Stimulated activated CD4-positive, alpha-beta T cell treated with anti-CD3 and anti-CD28 coated beads, Interleukin-15, amount 100 ng/mL, for 24 hours (primary cell): ENCODE measurements at regions not wholly inside any gene's neighbourhood (a gene's known extent, or its start where the extent isn't known, plus 50 kb on each side); places are given as distances from the start of the nearest gene placed in this dataset.

Source experiments
- DNase-seq: peaks from one replicate; pipeline ENCODE4 v3.0.0-alpha.2; 2020

DNA sequence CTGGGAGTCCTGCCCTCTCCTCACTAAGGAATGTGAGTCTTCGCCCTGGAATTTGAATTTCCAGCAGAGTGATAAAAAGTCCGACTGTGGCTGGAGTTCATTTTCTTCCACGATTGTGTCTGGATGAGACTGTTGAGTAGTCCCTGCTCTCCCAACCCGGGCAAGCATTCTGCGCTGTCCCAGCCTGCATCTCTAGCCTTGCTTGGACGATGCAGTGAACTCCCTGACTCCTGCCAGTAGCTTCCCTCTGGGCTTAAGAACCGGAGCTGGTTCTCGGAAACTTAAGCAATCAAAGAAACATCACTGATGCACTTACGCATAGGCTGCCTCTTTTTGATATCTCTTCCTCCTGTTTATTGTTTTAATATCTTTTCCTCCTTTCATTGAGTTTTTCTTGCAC, 116.0 kb upstream of the FZD8 start:
- no peak for DNase-seq

DNA sequence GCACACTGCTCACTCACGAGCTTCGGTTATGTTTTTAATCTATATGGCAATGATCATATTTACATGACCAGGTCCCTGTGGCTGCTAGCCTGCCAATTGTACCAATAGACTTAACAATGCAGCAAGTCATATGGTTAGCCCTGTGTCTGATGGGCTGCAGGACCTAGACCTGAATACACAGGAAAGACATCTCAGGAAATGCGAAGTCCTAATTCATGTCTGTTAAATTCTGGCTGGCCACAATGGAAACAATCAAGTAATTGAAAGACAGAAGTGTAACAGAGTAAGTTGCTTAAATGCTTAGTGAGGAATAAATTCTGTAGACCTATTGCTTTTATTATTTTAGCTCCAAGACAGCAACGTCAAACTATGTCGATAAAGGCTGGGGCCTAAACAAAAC, 112.4 kb upstream of the FZD8 start:
- DNase-seq = no peak

DNA sequence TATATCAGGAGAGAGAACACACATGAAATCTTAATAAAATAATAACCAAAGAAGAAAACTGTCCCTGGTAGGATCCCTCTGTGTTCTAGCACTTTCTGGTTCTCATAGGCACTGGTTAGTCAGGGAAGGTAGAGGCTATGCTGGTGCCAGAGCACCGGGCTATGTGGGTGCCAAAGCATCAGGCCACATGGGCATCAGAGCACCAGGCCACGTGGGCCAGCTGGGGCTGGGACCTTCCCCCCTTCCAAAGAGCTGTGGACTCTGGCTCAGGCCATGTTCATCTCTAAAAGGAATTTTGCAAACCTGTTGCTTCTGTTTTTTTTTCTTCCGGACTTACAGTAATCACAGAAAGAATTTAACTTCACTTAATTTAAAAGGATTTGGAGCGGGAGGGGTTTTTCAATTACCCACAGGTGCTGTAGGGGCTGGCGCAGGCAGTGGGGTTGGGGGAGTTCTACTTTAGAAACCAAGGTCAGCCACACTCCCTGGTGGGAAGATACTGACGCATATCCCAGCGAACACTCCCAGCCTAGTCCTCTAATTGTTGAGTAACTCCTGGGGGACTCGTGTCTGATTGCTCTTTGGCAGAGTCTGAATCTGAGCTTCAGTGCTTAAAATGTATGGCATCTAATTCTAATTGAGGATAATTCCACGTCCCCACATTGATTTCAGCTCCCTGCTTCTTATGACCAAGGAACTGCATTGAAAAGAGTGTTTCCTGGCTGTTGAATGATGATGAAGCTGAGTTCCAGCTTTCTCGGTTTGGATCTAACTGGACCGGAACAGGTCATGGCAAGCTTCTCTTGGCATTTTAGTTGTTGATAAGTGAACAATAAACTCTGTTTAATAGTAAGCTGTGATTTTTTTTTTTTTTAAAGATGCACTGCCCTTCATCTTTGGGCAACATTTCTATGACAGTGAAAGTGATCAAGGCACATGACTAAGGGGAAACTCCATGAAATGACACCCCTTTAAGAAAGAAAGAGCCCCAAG, 110.7 kb upstream of the FZD8 start:
- no peak for DNase-seq

DNA sequence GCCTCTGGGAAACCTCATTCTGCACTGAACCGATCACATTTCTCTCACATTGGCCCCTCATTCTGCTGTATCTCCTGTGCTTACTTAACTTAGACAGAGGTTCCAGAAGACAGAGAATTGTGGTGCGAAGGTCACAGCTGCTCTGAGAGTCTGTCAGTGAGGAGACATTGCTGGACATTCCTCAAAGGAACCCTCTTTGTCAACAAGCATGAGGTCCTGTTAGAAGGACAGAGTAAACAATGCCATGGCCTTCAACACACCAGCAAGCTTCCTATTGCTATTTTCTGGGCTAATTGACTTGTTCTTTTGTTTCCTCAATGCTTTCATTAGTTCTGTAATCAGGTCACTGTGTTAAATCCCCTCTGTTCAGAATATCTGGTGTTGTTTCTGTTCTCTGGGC, 109.3 kb upstream of the FZD8 start:
- no peak for DNase-seq

DNA sequence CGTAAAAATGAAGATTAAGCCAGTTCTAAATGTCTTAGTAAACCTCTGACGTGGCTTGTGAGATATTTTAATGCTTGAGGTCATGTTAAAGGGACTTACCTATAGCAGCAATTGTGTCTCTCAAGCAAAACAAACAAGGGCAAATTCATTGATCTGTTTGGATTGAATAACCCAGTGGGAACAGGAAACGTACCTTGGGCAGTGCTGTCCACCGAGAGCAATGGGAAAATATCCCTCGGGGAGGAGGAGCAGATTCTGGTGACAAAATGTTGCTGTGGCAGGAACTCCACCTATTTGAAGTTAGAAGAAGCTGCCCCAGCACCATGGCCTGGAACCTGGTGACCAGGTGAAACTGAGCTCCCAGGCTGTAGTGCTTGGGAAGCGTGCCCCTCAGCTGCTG, 107.1 kb upstream of the FZD8 start:
- DNase-seq = no peak

DNA sequence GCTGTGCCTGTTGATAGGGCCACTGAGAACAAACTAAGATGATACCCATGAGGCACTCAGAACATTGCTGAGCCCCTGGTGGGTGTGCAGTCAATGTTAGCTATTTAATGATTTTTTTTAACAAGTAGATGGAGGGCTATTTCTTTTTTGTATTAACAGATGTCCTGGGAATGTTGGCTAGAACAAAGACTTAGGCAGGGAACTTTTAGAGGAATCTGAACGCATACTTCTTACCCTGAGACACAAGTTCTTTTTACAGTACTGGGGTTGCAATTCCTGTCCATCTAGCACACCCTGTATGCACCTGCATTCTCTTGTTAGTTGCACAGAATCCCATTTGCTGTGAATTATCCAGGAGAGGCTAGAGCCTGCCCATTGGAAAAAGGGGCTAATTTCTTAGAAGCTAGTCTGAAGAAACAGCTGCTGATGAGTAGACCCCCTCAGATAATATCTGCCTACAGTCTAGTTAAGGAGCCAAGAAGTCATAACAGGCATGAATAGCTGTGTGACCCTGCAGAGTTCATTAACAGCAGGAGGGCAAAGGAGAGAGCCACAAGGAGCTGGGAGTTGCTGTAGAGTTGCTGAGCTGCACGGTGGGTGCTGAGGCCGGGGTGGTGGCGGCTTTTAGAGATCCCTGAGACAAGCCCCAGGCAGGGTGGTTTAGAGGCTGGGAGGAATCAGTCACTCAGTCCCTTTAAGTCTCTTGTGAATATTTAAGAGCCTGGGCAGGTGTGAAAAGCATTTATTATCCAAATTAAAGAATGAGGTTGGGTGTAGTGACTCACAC, 103.7 kb upstream of the FZD8 start:
- no peak for DNase-seq

DNA sequence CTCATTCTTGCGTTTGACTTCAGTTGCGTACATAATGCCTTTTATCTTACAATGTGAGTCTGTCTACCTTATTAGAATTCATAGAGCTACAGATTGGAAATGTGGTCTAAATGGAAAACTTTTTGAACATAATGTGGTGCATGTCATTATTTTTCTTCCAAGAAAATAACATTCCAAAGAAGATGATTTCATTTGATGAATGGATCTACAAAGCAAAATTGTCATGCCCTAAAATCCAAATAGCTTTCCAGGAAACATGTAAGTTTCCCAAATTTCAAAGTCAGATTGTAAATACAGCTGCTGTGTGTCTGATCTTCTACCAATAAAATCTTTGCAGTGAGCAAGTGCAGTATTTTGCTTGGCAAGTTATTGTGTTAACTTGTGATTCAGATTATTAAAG, 101.8 kb upstream of the FZD8 start:
- no peak for DNase-seq

DNA sequence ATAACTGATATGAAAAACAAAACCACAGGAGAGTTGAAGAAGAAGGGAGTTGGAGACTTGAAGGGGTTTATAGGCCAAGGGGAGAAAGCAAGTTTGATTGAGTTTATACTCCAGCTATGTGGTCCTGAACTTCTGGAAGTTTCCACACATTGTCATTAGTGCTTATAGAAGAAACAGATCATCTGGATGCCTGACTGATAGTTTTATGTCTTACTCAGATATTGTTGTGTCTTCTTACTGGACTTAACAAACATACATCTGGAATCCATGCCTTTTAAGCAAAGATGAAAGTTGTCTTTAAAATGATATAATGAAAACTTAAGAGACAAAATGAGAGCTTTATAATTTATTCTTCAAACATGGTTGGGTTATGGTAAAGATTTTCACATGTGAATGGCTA, 101.3 kb upstream of the FZD8 start:
- no peak for DNase-seq

DNA sequence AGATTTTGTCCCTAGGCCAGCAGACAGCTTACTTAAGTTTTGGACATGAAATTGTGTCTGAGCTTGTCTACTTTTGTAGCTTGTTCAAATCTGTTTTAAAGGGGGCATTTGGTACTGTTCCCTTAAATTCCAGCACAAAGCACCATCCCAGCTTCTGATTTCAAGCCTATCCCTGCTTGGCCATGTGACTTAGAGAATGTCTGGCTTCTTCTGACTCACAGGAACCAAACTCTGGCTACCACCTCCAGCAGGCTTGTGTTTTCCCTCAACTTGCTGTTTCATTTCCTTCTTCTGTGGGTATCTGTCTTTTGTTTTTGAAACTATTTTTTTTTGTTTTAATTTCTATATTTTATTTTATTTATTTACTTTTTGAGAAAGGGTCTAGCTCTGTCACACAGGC, 97.9 kb upstream of the FZD8 start:
- no peak for DNase-seq

DNA sequence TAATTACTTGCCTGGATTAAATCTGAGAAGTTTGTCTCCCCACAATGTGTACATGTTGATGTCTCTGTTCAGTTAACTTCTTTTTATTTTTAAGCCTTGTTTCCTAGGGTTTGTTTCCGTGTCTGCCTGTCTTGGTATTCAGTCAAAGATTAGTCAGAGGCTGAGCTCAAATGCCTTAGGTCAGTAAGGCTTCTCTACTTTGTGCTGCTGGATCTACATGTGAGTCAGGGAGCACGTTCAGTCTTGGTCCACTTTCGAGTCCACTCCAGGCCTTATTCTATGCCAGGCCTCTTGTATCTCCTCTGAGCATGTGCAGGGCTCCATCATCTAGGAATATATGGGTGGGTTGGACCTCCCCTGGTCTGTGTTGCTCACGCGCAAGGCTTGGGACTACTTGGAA, 93.3 kb upstream of the FZD8 start:
- no peak for DNase-seq

DNA sequence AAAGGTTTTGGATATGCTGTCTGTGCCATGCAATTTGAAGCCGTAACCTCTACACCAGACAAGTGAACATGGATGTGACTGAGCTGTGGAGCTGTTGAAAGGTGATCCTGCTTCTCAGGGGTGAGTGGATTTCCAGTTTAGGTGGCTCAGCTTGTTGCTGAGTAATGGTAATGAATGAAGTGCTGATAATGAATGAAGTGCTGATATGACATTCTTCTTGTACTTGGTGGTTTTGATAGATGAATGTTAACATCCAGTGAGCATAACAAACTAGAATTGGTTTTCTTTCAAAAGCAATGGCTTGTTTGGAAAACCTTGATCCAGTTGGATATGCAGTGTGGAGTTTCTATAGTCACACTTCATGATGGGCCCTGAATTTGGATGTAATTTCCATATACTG, 89.7 kb upstream of the FZD8 start:
- DNase-seq = no peak

DNA sequence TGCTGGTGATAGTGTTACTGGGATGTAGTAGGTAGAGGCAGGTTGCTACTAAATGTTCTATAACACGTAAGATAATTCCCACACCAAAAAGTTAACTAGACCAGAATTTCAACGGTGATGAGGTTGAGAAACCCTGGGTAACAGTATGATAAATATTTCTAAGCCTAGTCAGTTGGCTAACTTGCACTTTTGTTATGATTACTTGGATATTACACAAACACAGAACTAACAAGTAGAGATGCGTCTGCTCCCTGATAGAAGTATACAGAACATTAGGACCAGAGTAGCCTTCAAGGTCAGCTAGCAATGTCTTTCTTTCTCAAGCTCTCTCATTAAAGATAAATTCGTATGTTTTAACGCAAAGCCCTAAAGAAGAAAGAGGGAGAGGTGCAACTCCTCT, 86.2 kb upstream of the FZD8 start:
- no peak for DNase-seq

DNA sequence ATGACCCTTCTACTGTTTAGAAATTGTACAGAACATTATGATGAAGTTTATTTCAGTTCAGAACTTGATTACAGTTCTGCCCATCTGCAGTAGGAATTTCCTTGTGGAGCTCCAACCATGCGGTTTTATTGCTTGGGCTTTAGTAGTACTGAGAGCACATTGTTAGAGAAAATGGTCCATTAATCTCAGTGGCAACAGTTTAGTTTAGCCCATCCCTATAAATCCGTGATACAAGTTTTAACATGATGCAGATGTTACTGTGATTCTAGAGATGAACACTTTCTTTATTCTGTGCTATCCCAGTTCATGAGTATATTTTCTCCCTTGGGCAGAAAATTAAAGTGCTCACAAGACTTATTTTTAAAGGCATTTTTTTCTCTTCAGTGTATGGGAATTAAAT, 84.8 kb upstream of the FZD8 start:
- no peak for DNase-seq

DNA sequence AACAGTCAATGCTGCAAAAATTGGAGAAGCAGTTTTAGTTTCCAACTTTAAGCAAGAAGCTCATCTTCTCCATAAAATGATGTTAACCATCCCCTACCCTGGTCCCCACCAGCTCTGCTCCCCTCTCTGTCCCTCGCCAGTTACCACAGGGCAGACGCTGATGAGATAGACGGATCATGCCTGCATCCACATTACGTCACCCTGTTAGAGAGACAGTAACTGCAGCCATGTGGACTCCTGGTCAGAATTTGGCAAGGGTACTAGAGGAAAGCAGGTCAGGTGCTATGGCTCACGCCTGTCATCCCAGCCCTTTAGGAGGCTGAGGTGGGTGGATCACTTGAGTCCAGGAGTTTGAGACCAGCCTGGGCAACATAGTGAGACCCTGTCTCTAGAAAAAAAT, 81.9 kb upstream of the FZD8 start:
- DNase-seq = no peak

DNA sequence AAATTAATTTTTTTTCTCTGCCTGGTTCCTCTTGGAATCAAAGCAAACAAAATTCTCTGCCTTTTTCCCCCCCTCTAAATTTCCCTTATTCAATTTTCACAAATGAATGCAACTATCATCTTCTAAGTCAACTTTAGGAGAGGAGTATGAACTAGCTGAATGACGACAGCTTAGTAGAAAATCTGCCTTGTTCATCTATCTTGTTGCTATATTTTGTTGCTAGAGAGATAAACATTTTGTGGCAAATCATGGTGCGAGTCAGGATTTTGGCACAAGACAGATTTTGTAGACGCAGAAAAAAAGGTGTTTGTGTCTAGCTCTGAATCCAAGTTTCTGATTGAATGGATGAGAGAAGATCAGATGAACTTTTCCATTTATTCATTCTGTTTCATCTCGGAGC, 81.0 kb upstream of the FZD8 start:
- DNase-seq = no peak

DNA sequence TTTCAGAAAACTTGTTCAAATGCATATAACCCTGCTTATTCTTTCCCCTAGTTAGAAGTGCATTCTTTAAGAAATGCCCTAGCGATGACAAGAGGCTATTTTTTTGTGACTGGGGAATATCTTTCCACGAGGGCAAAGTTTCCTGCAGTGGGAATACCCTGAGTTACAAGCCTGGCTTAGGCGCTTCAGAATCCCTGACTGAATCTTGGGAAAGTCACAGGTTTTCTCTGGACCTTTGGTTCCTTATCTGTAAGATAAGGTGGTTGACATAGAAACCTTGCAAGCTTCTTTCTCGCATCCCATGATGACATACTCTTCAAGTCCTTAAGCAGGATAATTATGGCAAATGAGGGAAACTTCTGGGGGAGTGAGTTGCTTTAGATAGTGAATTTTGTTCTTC, 80.5 kb upstream of the FZD8 start:
- no peak for DNase-seq

DNA sequence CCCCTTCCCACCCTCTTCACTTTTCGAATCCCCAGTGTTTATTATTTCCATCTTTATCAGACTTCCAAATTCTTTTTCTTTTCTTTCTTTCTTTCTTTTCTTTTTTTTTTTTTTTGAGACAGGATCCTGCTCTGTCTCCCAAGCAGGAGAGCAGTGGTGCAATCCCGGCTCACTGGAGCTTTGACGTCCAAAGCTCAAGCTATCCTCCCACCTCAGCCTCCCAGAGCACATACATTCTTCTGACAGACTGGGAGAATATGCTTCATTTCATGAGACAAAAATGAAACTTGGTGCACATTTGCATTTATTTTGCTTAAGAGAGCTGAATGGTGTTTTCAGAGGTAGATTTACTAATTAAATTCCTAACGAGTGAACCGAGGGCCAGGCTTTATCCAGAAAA, 80.1 kb upstream of the FZD8 start:
- DNase-seq = no peak

DNA sequence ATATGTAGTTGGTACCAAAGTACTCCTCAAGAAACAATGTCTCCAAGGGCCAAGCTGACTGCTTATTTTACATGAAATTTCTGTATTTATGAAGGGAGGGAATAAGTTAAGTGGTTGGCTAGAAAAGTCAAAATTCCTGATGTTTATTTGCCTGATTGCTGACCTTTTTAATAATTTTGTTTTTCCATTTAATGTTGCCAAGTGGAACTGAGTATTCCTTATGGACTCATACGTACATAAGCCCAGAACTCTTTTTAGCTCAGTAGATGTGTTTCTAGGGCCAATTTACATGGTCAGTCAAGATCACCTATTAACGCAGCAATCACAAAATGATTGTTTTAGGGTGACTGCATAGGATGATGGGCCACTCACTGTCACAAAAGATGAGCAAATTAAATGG, 78.3 kb upstream of the FZD8 start:
- no peak for DNase-seq

DNA sequence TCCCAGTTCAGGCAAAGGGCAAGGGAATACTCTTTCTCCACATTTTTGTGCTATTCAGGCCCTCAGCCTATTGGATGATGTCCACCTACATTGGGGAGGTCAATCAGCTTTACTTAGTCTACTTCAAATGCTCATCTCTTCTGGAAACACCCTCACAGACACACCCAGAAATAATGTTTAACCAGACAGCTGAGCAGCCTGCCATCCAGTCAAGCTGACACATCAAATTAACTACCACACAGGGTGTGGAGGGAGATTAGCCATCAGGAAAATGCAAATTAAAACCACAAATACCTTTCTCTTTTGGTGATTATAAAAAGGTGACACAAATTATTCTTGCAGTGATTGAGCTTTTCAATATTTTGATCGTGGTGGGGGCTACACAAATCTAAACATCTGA, 74.7 kb upstream of the FZD8 start:
- DNase-seq = no peak

DNA sequence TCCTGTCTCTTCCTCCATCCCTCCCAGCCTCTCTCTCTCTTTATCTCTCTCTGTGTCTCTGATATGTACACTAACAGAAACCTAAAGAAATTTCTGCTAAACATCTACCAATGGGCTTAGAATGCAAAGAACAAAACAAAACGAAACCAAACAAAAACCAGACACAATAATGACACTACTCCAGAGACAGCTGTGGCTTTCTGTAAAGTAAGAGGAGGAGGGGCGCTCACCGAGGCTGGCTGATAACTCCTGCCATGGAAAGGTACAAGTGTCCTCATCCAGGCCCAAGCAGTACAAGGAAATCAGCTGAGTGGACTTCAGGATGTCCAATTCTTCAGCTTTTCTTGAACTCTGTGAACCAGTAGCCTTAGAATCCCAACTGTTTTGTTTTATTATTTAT, 70.4 kb upstream of the FZD8 start:
- no peak for DNase-seq

DNA sequence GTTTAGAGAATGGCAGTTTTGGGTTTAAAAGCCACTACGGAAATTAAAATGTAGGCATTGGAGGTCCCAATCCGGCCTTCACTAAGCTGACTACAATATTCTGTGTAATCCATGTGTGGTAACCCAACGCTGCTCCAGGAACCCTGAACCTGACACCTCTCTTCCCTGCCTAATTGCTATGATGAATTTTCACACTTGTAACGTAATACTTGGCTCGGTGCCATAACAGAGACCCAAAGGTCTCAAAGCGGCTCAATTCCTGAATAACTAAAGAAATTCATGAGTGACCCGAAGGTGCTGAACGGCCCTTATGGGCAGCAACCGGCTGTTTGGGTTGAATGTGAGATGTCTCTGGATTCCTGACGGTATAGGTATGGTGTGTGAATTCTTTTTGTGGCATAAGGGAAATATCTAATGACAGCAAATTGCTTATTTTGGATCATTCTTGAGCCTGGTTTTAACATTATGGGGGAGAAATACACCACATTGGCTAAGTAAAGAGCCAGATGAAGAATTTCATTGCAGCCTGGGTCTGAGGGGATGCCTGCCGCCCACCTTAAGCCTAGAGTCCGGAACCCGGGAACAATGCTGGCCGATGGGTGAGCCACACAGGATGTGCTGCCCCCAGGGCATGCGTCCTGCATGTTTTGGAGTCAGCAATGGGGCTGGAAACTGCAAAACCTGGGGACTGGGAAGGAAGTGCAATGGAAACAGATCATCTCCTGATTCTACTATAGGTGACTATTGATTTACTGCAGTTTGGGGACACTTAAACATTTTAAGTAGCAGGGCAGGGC, 69.7 kb upstream of the FZD8 start:
- no peak for DNase-seq

DNA sequence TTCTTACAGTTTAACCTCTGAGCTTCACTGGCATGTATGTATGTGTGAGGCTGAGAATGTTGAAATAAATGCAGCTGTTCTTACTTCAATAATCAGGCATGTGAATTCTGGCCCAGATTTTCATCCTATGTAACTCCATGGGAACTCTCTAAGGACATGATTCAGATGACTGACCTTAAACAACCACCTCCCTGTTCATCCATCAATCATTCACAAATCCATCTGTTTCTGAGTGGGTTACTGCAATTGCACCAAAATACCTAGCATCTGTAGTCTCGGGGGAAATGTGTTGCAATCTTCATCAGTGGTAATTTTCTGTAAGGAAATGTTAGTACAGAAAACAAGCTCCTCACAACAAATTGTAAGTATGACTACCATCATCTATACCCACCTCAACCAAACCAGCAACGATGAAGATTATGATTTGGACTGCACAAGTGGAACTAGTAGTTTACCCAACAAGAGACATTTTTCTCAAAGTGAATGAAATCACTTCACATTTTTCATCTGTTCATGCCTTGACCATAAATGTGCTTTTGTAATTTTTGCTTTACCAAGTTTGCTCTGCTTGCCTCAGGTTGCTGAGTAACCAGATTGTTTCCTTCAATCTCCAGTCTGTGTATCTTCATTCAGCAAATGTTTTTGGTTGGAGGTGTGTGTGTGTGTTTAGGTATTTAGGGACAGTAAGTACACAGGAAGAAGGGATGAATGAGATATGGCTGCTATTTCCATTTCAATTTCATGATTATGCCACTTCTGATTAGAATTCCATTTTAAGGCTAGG, 65.7 kb upstream of the FZD8 start:
- no peak for DNase-seq

DNA sequence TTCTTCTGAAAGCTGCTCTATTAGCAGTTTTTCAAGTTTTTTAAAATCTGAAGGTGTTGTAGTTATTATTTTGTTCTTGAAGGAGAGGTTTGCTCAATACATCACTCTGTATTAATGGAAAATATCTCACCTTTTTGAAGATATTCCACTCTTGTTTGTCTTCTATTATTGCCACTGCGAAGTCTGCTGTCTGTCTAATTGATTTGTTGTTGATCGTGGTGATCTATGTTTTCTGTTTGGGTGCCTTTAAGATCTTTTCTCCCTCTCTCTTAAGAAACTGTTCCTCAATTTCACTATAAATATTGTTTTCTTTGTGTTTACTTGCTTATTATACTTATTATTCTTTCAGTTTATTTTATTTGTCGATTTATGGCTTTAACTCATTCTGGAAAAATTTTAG, 64.9 kb upstream of the FZD8 start:
- no peak for DNase-seq
